HG03039 (cell line): ENCODE measurements at regions not wholly inside any gene's neighbourhood (a gene's known extent, or its start where the extent isn't known, plus 50 kb on each side); places are given as distances from the start of the nearest gene placed in this dataset.

ENCODE experiments used
- ATAC-seq: cut with Tn5 transposase; IDR thresholded peaks from one replicate; pipeline ENCODE4 v1.9.1; 2021; ENCODE audit warnings: mild to moderate bottlenecking, moderate library complexity; ENCODE audit not compliant: unreplicated experiment

- no peak for ATAC-seq
Measured at GRCh38 chr15:93496888-93497287, 407.9 kb upstream of the RGMA start.

GRCh38 chr15:93495799-93496637, 407.0 kb upstream of the RGMA start:
- ATAC-seq: no peak

- ATAC-seq: no peak
Measured at GRCh38 chr15:93493172-93493571, 404.2 kb upstream of the RGMA start.

- ATAC-seq: no peak
Measured at GRCh38 chr15:93491291-93491690, 402.3 kb upstream of the RGMA start.

DNA sequence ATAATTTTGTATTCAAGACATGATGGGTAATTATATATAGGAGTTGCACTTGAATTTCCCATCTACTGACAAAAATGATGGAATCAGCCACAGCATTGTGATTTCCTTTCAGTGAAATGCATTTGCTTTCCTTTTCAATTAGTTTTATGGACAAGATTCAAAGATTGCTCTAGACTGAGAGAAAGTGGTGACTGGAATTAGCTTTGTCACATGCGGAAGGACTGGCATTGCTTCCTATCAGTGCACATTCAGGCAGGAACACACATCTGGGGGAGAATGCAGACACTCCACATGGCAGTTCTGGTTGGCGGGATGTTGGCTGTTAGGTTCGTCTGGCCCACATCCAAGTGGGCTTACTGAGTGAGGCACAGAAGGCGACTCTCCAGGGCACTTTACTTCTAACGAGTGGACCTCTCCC, 399.3 kb upstream of the RGMA start:
- ATAC-seq: no peak

GRCh38 chr15:93486407-93487117, 397.6 kb upstream of the RGMA start:
- no peak for ATAC-seq

- ATAC-seq: no peak
Measured at GRCh38 chr15:93485438-93486327, 396.7 kb upstream of the RGMA start.

- ATAC-seq: no peak
Measured at GRCh38 chr15:93483923-93484322, 394.9 kb upstream of the RGMA start.

GRCh38 chr15:93482731-93483130, 393.7 kb upstream of the RGMA start:
- ATAC-seq: no peak

DNA sequence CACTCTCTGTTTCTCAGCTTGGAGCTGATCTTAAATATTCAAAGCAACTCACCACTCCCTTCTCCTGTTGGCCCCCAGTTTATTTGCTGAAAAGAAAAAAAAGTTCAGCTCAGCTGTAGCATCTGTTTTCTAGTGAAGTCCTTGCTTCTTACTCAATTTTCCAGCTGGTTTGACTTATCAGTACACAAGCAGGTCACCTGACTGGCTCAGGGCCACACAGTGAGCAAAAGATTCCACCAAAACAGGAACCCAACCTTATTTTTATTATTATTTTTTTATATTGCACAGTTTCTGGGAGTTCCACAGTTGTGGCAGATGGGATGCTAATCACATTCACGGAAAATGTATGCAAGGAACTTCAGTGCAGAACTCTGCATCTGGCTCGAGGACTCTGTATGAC, 390.7 kb upstream of the RGMA start:
- no peak for ATAC-seq

GRCh38 chr15:93478947-93479346, 389.9 kb upstream of the RGMA start:
- no peak for ATAC-seq

DNA sequence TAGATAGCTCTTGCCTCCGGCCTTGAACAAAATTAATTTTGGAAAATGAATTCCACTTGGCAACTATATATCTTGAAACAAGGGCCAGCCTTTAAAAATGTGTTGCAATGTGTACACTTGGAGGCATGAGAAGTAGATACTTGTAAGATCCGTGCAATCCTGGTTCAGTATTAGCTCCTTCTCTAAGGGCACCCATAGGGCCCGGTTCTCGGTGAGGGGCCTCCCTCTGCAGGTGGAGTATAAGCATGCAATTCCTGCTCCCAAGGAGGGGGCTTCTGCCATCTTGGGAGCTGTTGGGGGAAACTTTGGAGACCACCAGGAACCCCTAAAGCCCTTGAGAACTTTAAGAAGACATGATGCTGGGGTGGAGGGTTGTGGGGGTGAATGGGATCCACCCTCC, 388.7 kb upstream of the RGMA start:
- no peak for ATAC-seq

DNA sequence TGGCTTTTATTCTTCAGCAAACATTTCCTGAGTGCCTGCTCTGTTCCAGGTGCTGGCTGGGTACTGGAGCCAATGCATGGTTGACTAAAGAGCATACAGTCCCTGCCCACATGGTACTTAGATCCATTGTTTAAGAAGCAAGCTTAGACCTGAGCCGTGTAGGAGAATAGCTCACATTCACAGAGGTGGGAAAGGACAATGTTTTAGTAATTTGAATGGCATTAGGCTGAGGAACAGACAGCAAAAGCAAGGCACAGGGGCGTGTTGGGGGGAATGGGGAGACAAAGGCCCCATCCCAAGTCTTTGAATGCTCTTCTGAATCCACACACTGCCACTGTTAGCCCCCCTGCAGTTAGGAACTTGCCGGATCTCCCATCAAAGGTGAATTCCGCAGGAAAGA, 388.2 kb upstream of the RGMA start:
- no peak for ATAC-seq

- no peak for ATAC-seq
Measured at GRCh38 chr15:93476491-93477177, 387.6 kb upstream of the RGMA start.

DNA sequence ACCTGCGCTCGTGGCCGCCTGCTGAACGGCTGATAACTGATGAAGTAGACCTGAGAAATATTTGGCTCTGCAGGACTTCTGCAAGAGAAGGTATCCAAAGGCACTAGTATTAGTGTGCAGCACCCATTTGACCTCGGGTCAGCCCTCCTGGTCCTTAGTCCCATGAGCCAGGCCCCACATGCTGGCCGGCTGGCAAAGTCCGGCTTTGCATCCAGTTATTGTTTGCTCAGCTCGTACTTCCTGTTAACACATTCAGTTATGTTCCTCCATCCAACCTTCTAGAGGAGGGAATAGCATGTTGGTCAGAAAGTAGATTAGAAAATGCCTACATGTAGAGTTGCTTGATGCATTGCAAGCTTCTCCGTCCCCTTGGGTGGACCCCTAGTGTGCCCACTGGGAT, 385.7 kb upstream of the RGMA start:
- ATAC-seq: no peak

- no peak for ATAC-seq
Measured at GRCh38 chr15:93469994-93470393, 381.0 kb upstream of the RGMA start.

GRCh38 chr15:93467337-93467736, 378.3 kb upstream of the RGMA start:
- ATAC-seq: no peak

GRCh38 chr15:93466380-93466779, 377.4 kb upstream of the RGMA start:
- ATAC-seq: no peak

DNA sequence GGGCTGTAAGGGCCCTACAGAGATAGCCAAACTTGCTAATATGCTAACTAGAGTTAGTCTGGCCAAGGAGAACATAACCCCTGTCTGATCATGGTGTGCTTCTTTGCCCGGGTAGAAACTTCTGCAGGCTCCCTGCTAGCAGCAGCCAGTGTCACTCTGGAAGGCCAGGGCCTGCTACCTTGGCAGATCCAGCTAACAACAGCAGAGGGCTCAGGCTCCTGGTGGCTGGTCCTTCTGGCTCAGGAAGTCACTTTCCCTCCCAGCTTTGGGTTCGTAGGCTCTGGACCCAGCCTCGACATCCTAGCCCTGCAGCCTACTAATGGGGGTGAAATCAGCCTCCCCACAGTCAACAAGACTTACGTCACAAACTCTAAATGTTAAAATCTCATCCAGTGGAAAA, 373.7 kb upstream of the RGMA start:
- ATAC-seq: no peak

DNA sequence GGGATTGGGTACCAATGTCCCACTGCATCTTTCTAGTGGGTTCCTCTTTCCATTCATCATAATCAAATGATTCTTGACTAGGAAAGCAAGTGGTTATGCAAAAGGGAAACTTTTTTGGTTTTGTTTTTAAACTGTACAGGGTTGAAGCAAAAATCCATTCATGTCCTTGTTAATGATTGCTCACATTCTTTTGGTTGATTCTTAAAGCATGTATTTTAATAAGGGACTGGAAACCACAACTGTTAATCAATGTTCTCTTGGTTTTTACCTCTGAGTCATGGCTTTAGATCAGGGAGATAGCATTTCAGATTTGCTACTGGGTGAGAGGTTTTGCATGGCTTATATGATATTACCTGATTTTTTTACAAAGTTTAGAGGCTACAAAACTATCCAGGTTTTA, 371.7 kb upstream of the RGMA start:
- no peak for ATAC-seq

DNA sequence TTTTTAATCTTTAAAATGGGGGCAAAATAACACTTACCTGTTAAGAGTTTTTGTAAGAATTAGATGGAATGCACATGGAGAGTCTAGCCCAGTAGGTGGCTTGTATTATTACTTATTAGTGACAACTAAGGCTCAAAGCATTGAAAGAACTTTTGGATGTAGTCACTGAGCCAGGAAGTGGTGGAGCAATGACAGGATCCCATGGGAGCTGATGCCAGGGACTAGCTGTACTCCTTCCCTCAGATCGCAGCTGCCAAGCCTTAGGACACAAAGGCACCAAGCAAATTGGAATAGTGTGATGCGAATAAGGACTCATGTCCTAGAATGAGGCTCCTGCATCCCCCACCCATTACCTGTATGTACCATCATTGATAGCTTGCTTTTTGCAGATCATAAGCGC, 370.4 kb upstream of the RGMA start:
- ATAC-seq: no peak
